ENCODE measurements at regions not wholly inside any gene's neighbourhood (a gene's known extent, or its start where the extent isn't known, plus 50 kb on each side); places are given as distances from the start of the nearest gene placed in this dataset.
A peak's percentile ranks its signal among the peaks of the same experiment; 100 is the strongest.

DNA sequence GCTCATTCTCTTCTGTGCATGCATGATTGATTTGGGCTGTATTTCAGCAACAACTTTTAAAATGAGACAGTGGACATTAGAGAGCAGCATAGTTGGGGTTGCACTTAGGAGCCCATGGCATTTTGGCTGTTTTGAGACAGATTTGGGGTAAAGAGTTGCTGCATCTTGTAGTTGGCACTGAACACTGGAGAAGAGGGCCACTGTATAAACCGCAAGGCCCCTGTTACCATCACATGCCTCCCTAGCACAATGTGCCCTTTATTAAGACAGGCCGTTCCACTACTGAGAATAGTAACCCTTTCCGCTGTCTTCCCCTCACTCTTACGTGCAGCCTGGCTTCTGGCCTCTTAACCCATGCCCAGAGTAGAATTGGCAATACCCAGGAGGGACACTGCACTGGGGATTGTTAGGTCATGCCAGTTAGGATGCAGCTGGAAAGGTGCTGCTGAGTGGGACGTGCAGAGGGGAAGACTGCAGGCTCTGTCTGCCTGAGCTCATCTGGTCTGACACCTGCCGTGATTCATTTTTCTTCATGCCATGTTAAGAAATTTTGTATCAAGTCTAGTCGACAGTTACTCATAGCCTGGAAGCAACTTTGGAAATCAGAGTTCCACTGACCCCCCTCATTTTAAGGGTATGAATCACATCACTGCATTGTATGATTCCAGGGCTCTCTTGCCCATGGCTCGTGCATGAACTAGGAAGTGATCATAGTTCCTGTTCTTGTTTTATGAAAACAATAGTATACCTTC lies 146.9 kb upstream of the DMRT1 start:
- TF ChIP-seq RXRA (IDR thresholded peaks at IDR 0.05; ENCODE audit: borderline replicate concordance, low read depth) (no peak), RAD21 (IDR thresholded peaks at IDR 0.05; ENCODE audit: low read length) (no peak), JUND (IDR thresholded peaks at IDR 0.05) (peak; percentile 64), TAF1 (IDR thresholded peaks at IDR 0.05; ENCODE audit: borderline replicate concordance, low read depth, low read length) (no peak), ELF1 (IDR thresholded peaks at IDR 0.05) (no peak), TEAD4 (IDR thresholded peaks at IDR 0.05; ENCODE audit: borderline replicate concordance, insufficient read depth) (no peak), CHD2 (IDR thresholded peaks at IDR 0.05; ENCODE audit: low read length, partially characterized antibody) (no peak), MXI1 (IDR thresholded peaks at IDR 0.05; ENCODE audit: low read depth, low read length) (no peak), RCOR1 (IDR thresholded peaks at IDR 0.05; ENCODE audit: low read length) (no peak), EP300 (IDR thresholded peaks at IDR 0.05; ENCODE audit: borderline replicate concordance in 1 of 2, low read depth in 1 of 2, low read length in 1 of 2) (peak in 1 of 2 experiments; percentile 44; a peak in 1 of 4 replicates), EZH2phosphoT487 (IDR thresholded peaks at IDR 0.05; ENCODE audit: borderline replicate concordance, low read depth) (no peak), FOSL2 (IDR thresholded peaks at IDR 0.05; ENCODE audit: borderline replicate concordance, low read depth) (peak; percentile 83), SIN3A (IDR thresholded peaks at IDR 0.05; ENCODE audit: borderline replicate concordance, low read depth, low read length) (peak; percentile 45; the same call in 1 of the 2 replicates), TCF12 (IDR thresholded peaks at IDR 0.05) (peak; percentile 62; the same call in 1 of the 2 replicates), RFX5 (IDR thresholded peaks at IDR 0.05; ENCODE audit: low read length) (no peak)
- TF ChIP-seq, protein P1, sequence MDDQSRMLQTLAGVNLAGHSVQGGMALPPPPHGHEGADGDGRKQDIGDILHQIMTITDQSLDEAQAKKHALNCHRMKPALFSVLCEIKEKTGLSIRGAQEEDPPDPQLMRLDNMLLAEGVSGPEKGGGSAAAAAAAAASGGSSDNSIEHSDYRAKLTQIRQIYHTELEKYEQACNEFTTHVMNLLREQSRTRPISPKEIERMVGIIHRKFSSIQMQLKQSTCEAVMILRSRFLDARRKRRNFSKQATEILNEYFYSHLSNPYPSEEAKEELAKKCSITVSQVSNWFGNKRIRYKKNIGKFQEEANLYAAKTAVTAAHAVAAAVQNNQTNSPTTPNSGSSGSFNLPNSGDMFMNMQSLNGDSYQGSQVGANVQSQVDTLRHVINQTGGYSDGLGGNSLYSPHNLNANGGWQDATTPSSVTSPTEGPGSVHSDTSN (IDR thresholded peaks at IDR 0.05), result peak; percentile 71
- TF ChIP-seq, protein P2, sequence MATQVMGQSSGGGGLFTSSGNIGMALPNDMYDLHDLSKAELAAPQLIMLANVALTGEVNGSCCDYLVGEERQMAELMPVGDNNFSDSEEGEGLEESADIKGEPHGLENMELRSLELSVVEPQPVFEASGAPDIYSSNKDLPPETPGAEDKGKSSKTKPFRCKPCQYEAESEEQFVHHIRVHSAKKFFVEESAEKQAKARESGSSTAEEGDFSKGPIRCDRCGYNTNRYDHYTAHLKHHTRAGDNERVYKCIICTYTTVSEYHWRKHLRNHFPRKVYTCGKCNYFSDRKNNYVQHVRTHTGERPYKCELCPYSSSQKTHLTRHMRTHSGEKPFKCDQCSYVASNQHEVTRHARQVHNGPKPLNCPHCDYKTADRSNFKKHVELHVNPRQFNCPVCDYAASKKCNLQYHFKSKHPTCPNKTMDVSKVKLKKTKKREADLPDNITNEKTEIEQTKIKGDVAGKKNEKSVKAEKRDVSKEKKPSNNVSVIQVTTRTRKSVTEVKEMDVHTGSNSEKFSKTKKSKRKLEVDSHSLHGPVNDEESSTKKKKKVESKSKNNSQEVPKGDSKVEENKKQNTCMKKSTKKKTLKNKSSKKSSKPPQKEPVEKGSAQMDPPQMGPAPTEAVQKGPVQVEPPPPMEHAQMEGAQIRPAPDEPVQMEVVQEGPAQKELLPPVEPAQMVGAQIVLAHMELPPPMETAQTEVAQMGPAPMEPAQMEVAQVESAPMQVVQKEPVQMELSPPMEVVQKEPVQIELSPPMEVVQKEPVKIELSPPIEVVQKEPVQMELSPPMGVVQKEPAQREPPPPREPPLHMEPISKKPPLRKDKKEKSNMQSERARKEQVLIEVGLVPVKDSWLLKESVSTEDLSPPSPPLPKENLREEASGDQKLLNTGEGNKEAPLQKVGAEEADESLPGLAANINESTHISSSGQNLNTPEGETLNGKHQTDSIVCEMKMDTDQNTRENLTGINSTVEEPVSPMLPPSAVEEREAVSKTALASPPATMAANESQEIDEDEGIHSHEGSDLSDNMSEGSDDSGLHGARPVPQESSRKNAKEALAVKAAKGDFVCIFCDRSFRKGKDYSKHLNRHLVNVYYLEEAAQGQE (IDR thresholded peaks at IDR 0.05; ENCODE audit: low read depth, low read length), result no peak
- TF ChIP-seq, protein P3, sequence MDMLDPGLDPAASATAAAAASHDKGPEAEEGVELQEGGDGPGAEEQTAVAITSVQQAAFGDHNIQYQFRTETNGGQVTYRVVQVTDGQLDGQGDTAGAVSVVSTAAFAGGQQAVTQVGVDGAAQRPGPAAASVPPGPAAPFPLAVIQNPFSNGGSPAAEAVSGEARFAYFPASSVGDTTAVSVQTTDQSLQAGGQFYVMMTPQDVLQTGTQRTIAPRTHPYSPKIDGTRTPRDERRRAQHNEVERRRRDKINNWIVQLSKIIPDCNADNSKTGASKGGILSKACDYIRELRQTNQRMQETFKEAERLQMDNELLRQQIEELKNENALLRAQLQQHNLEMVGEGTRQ (IDR thresholded peaks at IDR 0.05; ENCODE audit: borderline replicate concordance, low read depth, low read length), result no peak
- H3K4me2 ChIP-seq, result peak overlapping the region; percentile 76
- no peaks in the 10 kb centered on the region for H3K9me2 ChIP-seq
- POLR2A ChIA-PET, result no interaction called here
- no peaks in the 10 kb centered on the region for H3K36me3 ChIP-seq (replicated peaks in 1 of 2; ENCODE audit: control insufficient read depth in 1 of 2, insufficient read depth in 2 of 2, low read length in 1 of 2)
- WGBS (ENCODE audit: low lambda C conversion rate), result 5% methylated on average over 8 of the region's 8 CpGs
- no peaks in the 10 kb centered on the region for H3K27me3 ChIP-seq (ENCODE audit: insufficient read depth)
- no peak overlapping the region; the same call in 1 of the 2 replicates for H2AFZ ChIP-seq (ENCODE audit: low read depth)
- H3F3A ChIP-seq (replicated peaks; ENCODE audit: insufficient read depth), result peaks cover 45% of the 10 kb centered on the region
- peak overlapping the region; percentile 68 for H3K9ac ChIP-seq
- H3K4me1 ChIP-seq (ENCODE audit: control insufficient read depth in 1 of 2, insufficient read depth in 2 of 2, low read depth in 1 of 2, low read length in 1 of 2), result peaks cover 2 to 32% of the 10 kb centered on the region in 2 experiments
- DNase-seq, result no peak
- no peaks in the 10 kb centered on the region for H4K20me1 ChIP-seq (ENCODE audit: insufficient read depth)
- CTCF ChIA-PET, result no interaction called here
- H3K9me3 ChIP-seq, result no peaks in the 10 kb centered on the region
- peak overlapping the region; percentile 32 to 54; a peak in 3 of 4 replicates for H3K4me3 ChIP-seq (ENCODE audit: low read depth in 2 of 2, low read length in 1 of 2)
- peaks cover 16% of the 10 kb centered on the region; the same call in 1 of the 2 replicates for H3K79me2 ChIP-seq (ENCODE audit: insufficient read depth)
- H3K27ac ChIP-seq (ENCODE audit: low read depth in 2 of 2, low read length in 1 of 2), result peak overlapping the region; percentile 87 to 88

Data from SK-N-SH (cell line).